DOHH2 (cell line): ENCODE measurements at regions not wholly inside any gene's neighbourhood (a gene's known extent, or its start where the extent isn't known, plus 50 kb on each side); places are given as distances from the start of the nearest gene placed in this dataset.

Experiments used
- H3F3A ChIP-seq: fragments of 200-600 bp; sonication (generic), shearing (Covaris generic); 2 replicates; pipeline ENCODE4 v1.6.0; 2016; ENCODE audit warnings: antibody characterized with exemption, mild to moderate bottlenecking; ENCODE audit not compliant: control insufficient read depth, insufficient read depth
- H3K27ac ChIP-seq: fragments of 200-600 bp; sonication (generic); 2 replicates; pipeline ENCODE4 v1.5.1; 2014; ENCODE audit warnings: low read depth, mild to moderate bottlenecking, low read length, moderate library complexity
- H3K27me3 ChIP-seq: fragments of 200-600 bp; sonication (generic); 2 replicates; pipeline ENCODE4 v1.6.1; 2014; ENCODE audit warnings: mild to moderate bottlenecking, low read length, mixed read lengths; ENCODE audit not compliant: control insufficient read depth
- H3K36me3 ChIP-seq: fragments of 200-600 bp; sonication (generic); 2 replicates; pipeline ENCODE4 v1.6.1; 2014; ENCODE audit warnings: mild to moderate bottlenecking, low read length, moderate library complexity, mixed read lengths; ENCODE audit not compliant: control insufficient read depth
- H3K4me1 ChIP-seq: fragments of 200-600 bp; sonication (generic); 2 replicates; pipeline ENCODE4 v1.6.1; 2014; ENCODE audit warnings: mild to moderate bottlenecking, low read length, mixed read lengths; ENCODE audit not compliant: control insufficient read depth
- H3K4me2 ChIP-seq: fragments of 200-600 bp; sonication (generic); 2 replicates; pipeline ENCODE4 v1.6.0; 2014; ENCODE audit warnings: mild to moderate bottlenecking, low read length, moderate library complexity
- H3K4me3 ChIP-seq: fragments of 200-600 bp; sonication (generic); 2 replicates; pipeline ENCODE4 v1.5.1; 2014; ENCODE audit warnings: mild to moderate bottlenecking, low read length, mixed read lengths
- H3K79me2 ChIP-seq: fragments of 200-600 bp; sonication (generic); 2 replicates; pipeline ENCODE4 v1.6.1; 2014; ENCODE audit warnings: mild to moderate bottlenecking, low read length, mixed read lengths; ENCODE audit not compliant: control insufficient read depth
- H3K9me2 ChIP-seq: fragments of 200-600 bp; sonication (generic); replicated peaks from 2 replicates; pipeline ENCODE4 v1.6.1; 2014; ENCODE audit warnings: mild to moderate bottlenecking, low read length, mixed read lengths; ENCODE audit not compliant: control insufficient read depth
- H3K9me3 ChIP-seq: fragments of 200-600 bp; sonication (generic); 2 replicates; pipeline ENCODE4 v1.6.1; 2014; ENCODE audit warnings: antibody characterized with exemption, low read length, mixed read lengths; ENCODE audit not compliant: control insufficient read depth, insufficient read depth
- H4K20me1 ChIP-seq: fragments of 200-600 bp; sonication (generic); 2 replicates; pipeline ENCODE4 v1.6.0; 2014; ENCODE audit warnings: low read depth, mild to moderate bottlenecking, antibody characterized with exemption, low read length, moderate library complexity; ENCODE audit not compliant: control insufficient read depth, insufficient read depth
- EZH2phosphoT487 ChIP-seq: fragments of 200-600 bp; sonication (generic); IDR thresholded peaks from 2 replicates; pipeline ENCODE4 v1.6.1; 2017; ENCODE audit warnings: borderline replicate concordance, mild to moderate bottlenecking, antibody characterized with exemption, low read length, moderate library complexity, mixed read lengths
- TF ChIP-seq, protein P1 (sequence below): fragments of 200-600 bp; sonication (generic); IDR thresholded peaks from one replicate; pipeline ENCODE4 v1.5.1; 2014; ENCODE audit warnings: antibody characterized with exemption, mild to moderate bottlenecking, low read depth, low read length; ENCODE audit not compliant: poor library complexity, severe bottlenecking

DNA sequence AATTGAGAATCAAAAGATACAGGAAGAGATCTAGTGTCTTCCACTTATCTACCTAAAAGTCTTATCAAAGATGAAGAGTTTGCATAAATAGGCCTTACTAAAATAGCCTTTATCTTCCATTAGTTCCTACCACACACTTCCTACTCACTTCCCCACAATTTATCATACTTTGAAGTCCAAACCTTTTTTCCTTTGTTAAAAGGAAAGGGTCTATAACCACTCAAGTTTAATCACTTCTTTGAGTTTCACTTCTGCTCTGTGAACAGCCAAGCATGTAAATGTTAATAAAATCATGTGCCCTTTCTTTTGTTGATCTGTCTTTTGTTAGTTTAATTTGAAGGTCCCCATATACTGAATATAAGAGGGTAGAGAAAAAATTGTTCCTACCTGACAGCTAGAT, 114.5 kb downstream of the PHLDA1 start:
- no peaks in the 10 kb centered on the region for H4K20me1 ChIP-seq
- TF ChIP-seq EZH2phosphoT487 = no peak; the same call in 1 of the 2 replicates
- TF ChIP-seq, protein P1, sequence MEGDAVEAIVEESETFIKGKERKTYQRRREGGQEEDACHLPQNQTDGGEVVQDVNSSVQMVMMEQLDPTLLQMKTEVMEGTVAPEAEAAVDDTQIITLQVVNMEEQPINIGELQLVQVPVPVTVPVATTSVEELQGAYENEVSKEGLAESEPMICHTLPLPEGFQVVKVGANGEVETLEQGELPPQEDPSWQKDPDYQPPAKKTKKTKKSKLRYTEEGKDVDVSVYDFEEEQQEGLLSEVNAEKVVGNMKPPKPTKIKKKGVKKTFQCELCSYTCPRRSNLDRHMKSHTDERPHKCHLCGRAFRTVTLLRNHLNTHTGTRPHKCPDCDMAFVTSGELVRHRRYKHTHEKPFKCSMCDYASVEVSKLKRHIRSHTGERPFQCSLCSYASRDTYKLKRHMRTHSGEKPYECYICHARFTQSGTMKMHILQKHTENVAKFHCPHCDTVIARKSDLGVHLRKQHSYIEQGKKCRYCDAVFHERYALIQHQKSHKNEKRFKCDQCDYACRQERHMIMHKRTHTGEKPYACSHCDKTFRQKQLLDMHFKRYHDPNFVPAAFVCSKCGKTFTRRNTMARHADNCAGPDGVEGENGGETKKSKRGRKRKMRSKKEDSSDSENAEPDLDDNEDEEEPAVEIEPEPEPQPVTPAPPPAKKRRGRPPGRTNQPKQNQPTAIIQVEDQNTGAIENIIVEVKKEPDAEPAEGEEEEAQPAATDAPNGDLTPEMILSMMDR = no peak
- H3K9me3 ChIP-seq = no peaks in the 10 kb centered on the region
- peak overlapping the region; percentile 16 for H3K27ac ChIP-seq
- no peaks in the 10 kb centered on the region for H3K36me3 ChIP-seq
- peaks cover 19% of the 10 kb centered on the region for H3K27me3 ChIP-seq
- H3K4me1 ChIP-seq = peaks cover 27% of the 10 kb centered on the region
- H3K4me3 ChIP-seq = peak overlapping the region; percentile 52
- no peaks in the 10 kb centered on the region for H3K79me2 ChIP-seq
- H3K9me2 ChIP-seq = no peaks in the 10 kb centered on the region
- peaks cover 11% of the 10 kb centered on the region for H3F3A ChIP-seq
- peak overlapping the region; percentile 64 for H3K4me2 ChIP-seq

DNA sequence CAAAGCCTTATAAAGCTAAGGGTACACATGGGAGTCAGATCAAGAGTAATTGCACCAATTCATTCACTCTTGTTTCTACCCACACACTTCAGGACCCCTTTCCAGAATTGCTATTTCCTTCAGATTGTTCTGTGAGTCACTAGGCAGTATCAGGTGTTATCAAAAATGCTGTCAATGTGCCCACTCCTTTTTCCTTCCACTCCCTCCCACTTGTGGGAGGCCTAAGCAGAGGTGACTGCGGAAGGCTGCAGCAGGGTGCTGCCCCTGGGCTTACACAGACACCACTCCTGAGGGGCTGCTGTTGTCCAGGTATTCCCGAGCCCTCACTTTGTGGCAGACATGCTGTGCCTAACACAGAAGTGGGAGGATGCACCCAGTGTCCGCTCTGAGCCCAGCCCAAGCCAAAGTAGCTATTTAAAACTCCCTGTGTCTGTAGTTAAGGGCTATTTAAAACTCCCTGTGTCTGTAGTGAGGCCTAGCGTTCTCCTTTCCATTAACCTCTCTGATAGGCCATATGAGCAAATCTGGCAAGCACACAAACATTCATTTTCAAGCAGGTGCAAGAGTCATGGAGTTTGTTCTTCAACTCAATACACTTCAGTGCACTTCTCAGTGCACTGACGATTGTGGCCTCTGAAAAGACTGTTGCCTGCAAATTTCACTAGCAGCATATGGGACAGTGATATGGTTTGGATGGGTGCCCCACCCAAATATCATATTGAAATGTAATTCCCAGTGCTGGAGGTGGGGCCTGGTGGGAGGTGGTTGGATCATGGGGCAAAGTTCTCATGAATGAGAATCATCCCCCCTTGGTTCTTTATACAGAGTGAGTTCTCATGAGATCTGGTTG, 117.8 kb downstream of the PHLDA1 start:
- H3K36me3 ChIP-seq = no peaks in the 10 kb centered on the region
- H3K9me3 ChIP-seq = no peaks in the 10 kb centered on the region
- peaks cover 9% of the 10 kb centered on the region for H3K27me3 ChIP-seq
- H3K79me2 ChIP-seq = no peaks in the 10 kb centered on the region
- TF ChIP-seq, protein P1 = no peak
- no peak for TF ChIP-seq EZH2phosphoT487
- H3K27ac ChIP-seq = no peak overlapping the region
- H4K20me1 ChIP-seq = no peaks in the 10 kb centered on the region
- H3K4me3 ChIP-seq = no peak overlapping the region
- H3K9me2 ChIP-seq = no peaks in the 10 kb centered on the region
- H3K4me1 ChIP-seq = peaks cover 27% of the 10 kb centered on the region
- H3F3A ChIP-seq = peaks cover 11% of the 10 kb centered on the region
- H3K4me2 ChIP-seq = no peak overlapping the region

DNA sequence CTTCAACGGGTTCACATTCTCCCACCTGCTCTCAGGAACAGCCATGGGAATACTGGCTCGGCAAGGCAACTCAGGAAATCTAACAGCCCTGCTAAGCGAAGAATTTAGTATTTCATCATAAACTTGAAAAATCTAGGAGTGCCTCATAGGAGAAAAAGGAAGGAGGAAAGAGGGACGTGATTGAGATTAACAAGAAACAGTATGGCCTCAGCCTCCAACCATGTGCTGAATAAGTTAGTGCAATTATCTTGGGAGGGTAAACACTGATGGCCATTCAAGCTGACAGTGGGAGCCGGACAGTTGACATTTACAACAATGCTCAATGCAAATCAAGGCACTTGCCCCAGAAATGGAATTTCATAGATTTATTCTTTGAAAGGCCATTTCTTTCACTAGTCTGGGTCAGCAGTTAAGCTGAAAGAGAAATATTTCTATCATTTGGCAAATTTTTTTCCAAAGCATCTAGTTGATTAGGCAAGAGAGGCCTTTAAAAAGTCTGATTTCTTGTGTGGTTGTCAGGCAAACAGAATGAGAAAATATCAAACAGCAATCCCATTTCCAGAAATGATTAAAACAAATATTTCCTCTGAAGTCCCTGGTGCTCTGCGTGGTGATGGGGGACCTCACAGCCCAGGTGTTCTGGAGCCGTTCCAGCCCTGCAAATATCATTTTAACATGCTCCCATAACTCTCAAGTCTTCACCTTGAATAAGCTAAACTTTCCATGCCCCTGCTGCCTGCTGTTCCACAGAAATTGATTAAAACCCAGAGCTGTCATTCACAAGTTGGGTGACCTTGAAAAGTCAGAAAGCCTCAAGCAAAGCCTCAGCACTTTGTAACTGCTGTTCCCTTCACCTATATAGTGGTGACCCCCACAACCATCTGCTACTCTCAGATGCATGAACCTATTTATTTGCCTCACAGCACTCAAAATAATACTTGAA, 121.6 kb downstream of the PHLDA1 start:
- no peaks in the 10 kb centered on the region for H3K9me2 ChIP-seq
- no peaks in the 10 kb centered on the region for H3F3A ChIP-seq
- H3K4me1 ChIP-seq = peaks cover 8% of the 10 kb centered on the region
- H4K20me1 ChIP-seq = no peaks in the 10 kb centered on the region
- TF ChIP-seq, protein P1 = no peak
- TF ChIP-seq EZH2phosphoT487 = no peak
- no peak overlapping the region for H3K27ac ChIP-seq
- no peaks in the 10 kb centered on the region for H3K79me2 ChIP-seq
- H3K4me2 ChIP-seq = no peak overlapping the region
- H3K9me3 ChIP-seq = no peaks in the 10 kb centered on the region
- H3K36me3 ChIP-seq = no peaks in the 10 kb centered on the region
- peaks cover 16% of the 10 kb centered on the region for H3K27me3 ChIP-seq
- no peak overlapping the region for H3K4me3 ChIP-seq
